Nephron (organoid): ENCODE measurements at regions not wholly inside any gene's neighbourhood (a gene's known extent, or its start where the extent isn't known, plus 50 kb on each side); places are given as distances from the start of the nearest gene placed in this dataset.

Experiments used
- H3K27ac Mint-ChIP-seq, 3 experiments: 2 replicates each; pipeline ENCODE4 v1.8.0; 2020; ENCODE audit warnings: mixed read lengths in 3 of 3, mild to moderate bottlenecking in 2 of 3, moderate library complexity in 1 of 3
- H3K27me3 Mint-ChIP-seq: 2 replicates; pipeline ENCODE4 v1.8.0; 2021; ENCODE audit warnings: low read depth, mild to moderate bottlenecking, moderate library complexity, mixed read lengths
- H3K36me3 Mint-ChIP-seq: 2 replicates; pipeline ENCODE4 v1.8.0; 2020; ENCODE audit warnings: low read depth, mixed read lengths
- H3K4me1 Mint-ChIP-seq: 2 replicates; pipeline ENCODE4 v1.8.0; 2020; ENCODE audit warnings: mixed read lengths
- H3K4me3 Mint-ChIP-seq, 3 experiments: 2 replicates each; pipeline ENCODE4 v1.8.0; 2020; ENCODE audit warnings: mild to moderate bottlenecking in 3 of 3, mixed read lengths in 3 of 3, moderate library complexity in 2 of 3
- H3K9me3 Mint-ChIP-seq: 2 replicates; pipeline ENCODE4 v1.8.0; 2020; ENCODE audit warnings: mixed read lengths
- CTCF ChIP-seq, 3 experiments: fragments of 200-600 bp; sonication (generic); IDR thresholded peaks; one replicate each; pipeline ENCODE4 v1.5.0; 2021; ENCODE audit warnings: antibody characterized with exemption in 3 of 3; ENCODE audit not compliant: unreplicated experiment in 3 of 3

GRCh38 chr19:28322945-28323344 is 890.0 kb downstream of the UQCRFS1 start:
- Mint-ChIP-seq H3K4me3 (no peak overlapping the region), H3K27me3 (peaks cover 26% of the 10 kb centered on the region), H3K36me3 (no peaks in the 10 kb centered on the region), H3K27ac (peak overlapping the region in 2 of 3 experiments; percentile 2 to 48), H3K9me3 (no peaks in the 10 kb centered on the region), H3K4me1 (peaks cover 32% of the 10 kb centered on the region)
- no peak for TF ChIP-seq CTCF (IDR thresholded peaks at IDR 0.05; ENCODE audit: unreplicated experiment in 3 of 3)

GRCh38 chr19:28322491-28322890 is 890.5 kb downstream of the UQCRFS1 start:
- H3K9me3 Mint-ChIP-seq, result no peaks in the 10 kb centered on the region
- no peaks in the 10 kb centered on the region for H3K36me3 Mint-ChIP-seq
- peaks cover 32% of the 10 kb centered on the region for H3K4me1 Mint-ChIP-seq
- TF ChIP-seq CTCF (IDR thresholded peaks at IDR 0.05; ENCODE audit: unreplicated experiment in 3 of 3), result no peak
- peaks cover 22% of the 10 kb centered on the region for H3K27me3 Mint-ChIP-seq
- H3K4me3 Mint-ChIP-seq, result no peak overlapping the region
- H3K27ac Mint-ChIP-seq, result peak overlapping the region in 2 of 3 experiments; percentile 2 to 48

DNA sequence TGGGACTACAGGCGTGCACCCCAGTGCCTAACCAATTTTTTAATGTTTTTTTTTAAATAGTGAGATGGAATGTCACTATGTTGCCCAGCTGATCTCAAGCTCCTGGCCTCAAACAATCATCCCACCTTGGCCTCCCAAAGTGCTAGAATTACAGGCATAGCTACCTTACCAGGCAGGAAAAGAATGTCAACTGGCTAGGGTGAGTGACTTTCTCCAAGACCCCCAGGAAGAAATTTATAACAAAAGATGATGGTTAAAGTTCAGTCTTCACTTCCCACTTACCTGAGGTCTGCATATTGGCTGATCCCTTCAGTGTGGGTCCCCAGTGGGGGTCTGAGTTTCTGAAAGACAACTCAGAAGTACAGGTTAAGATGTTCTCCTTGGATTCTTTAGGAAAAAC is 893.0 kb downstream of the UQCRFS1 start:
- Mint-ChIP-seq H3K4me1 (peaks cover 38% of the 10 kb centered on the region), H3K4me3 (no peak overlapping the region), H3K36me3 (no peaks in the 10 kb centered on the region), H3K27me3 (peaks cover 21% of the 10 kb centered on the region), H3K9me3 (no peaks in the 10 kb centered on the region), H3K27ac (peak overlapping the region in 1 of 3 experiments; percentile 51)
- no peak for TF ChIP-seq CTCF (IDR thresholded peaks at IDR 0.05; ENCODE audit: unreplicated experiment in 3 of 3)

- Mint-ChIP-seq H3K9me3 (no peaks in the 10 kb centered on the region), H3K27ac (peak overlapping the region; percentile 33 to 75 (median 51)), H3K4me3 (no peak overlapping the region), H3K4me1 (peaks cover 37% of the 10 kb centered on the region), H3K27me3 (peaks cover 18% of the 10 kb centered on the region), H3K36me3 (no peaks in the 10 kb centered on the region)
- no peak for TF ChIP-seq CTCF (IDR thresholded peaks at IDR 0.05; ENCODE audit: unreplicated experiment in 3 of 3)
Measured at GRCh38 chr19:28319227-28319626, 893.7 kb downstream of the UQCRFS1 start.

GRCh38 chr19:28318469-28319179 is 894.3 kb downstream of the UQCRFS1 start:
- Mint-ChIP-seq H3K9me3 (no peaks in the 10 kb centered on the region), H3K4me3 (no peak overlapping the region), H3K4me1 (peaks cover 41% of the 10 kb centered on the region), H3K27ac (peak overlapping the region; percentile 33 to 75 (median 51)), H3K36me3 (no peaks in the 10 kb centered on the region), H3K27me3 (peaks cover 19% of the 10 kb centered on the region)
- no peak for TF ChIP-seq CTCF (IDR thresholded peaks at IDR 0.05; ENCODE audit: unreplicated experiment in 3 of 3)

DNA sequence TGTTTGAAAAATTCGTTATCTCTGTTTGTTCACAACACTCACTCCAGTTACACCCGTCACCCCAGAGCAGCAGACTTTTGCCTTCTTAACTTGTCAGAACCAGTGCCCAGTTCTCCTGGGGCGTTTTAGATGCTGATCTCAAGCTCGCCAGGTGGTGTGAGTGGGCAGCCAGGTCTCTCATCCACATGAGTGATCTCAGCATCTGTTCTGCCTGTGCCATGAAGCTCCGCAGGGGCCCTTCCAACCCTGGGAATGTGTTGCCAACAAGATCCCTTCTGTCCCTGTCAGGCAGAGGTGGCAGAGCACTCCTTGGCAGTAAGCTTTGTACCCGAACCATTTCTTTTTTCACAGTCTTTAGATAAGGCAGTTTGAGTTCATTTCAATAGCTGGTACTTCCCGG is 896.5 kb downstream of the UQCRFS1 start:
- no peaks in the 10 kb centered on the region for H3K36me3 Mint-ChIP-seq
- no peak for TF ChIP-seq CTCF (IDR thresholded peaks at IDR 0.05; ENCODE audit: unreplicated experiment in 3 of 3)
- H3K4me3 Mint-ChIP-seq, result no peak overlapping the region
- peaks cover 20% of the 10 kb centered on the region for H3K27me3 Mint-ChIP-seq
- H3K4me1 Mint-ChIP-seq, result peaks cover 43% of the 10 kb centered on the region
- no peaks in the 10 kb centered on the region for H3K9me3 Mint-ChIP-seq
- H3K27ac Mint-ChIP-seq, result peak overlapping the region; percentile 25 to 46 (median 31)
